ENCODE measurements at regions not wholly inside any gene's neighbourhood (a gene's known extent, or its start where the extent isn't known, plus 50 kb on each side); places are given as distances from the start of the nearest gene placed in this dataset.

- no peak for TF ChIP-seq CTCF (IDR thresholded peaks at IDR 0.05; ENCODE audit: borderline replicate concordance)
- no peak for DNase-seq
- Histone ChIP-seq H3K27ac (replicated peaks) (no peak overlapping the region), H3K27me3 (ENCODE audit: low read depth) (no peaks in the 10 kb centered on the region), H3K4me3 (no peak overlapping the region), H3K9me3 (replicated peaks) (no peaks in the 10 kb centered on the region), H3K36me3 (no peaks in the 10 kb centered on the region), H3K4me1 (no peaks in the 10 kb centered on the region)
- intact Hi-C loops (cut with micrococcal nuclease): no loop called here
These were observed 462.1 kb downstream of the C3orf38 start for GRCh38 chr3:88611826-88612326.

- no peaks in the 10 kb centered on the region for H3K36me3 ChIP-seq
- no peaks in the 10 kb centered on the region for H3K27me3 ChIP-seq (ENCODE audit: low read depth)
- no peak for DNase-seq
- no peaks in the 10 kb centered on the region for H3K4me1 ChIP-seq
- no peaks in the 10 kb centered on the region for H3K9me3 ChIP-seq (replicated peaks)
- intact Hi-C loops (cut with micrococcal nuclease): no loop called here
- H3K27ac ChIP-seq (replicated peaks): no peak overlapping the region
- TF ChIP-seq CTCF (IDR thresholded peaks at IDR 0.05; ENCODE audit: borderline replicate concordance): no peak
- H3K4me3 ChIP-seq: no peak overlapping the region
These were observed 466.7 kb downstream of the C3orf38 start for GRCh38 chr3:88616413-88616812.

GRCh38 chr3:88617283-88617682 lies 467.5 kb downstream of the C3orf38 start:
- TF ChIP-seq CTCF (IDR thresholded peaks at IDR 0.05; ENCODE audit: borderline replicate concordance): no peak
- no peak overlapping the region for H3K27ac ChIP-seq (replicated peaks)
- no peaks in the 10 kb centered on the region for H3K9me3 ChIP-seq (replicated peaks)
- intact Hi-C loops (cut with micrococcal nuclease): no loop called here
- no peak overlapping the region for H3K4me3 ChIP-seq
- H3K4me1 ChIP-seq: no peaks in the 10 kb centered on the region
- H3K36me3 ChIP-seq: no peaks in the 10 kb centered on the region
- no peak for DNase-seq
- no peaks in the 10 kb centered on the region for H3K27me3 ChIP-seq (ENCODE audit: low read depth)

- intact Hi-C loops (cut with micrococcal nuclease): no loop called here
- Histone ChIP-seq H3K27ac (replicated peaks) (no peak overlapping the region), H3K36me3 (no peaks in the 10 kb centered on the region), H3K27me3 (ENCODE audit: low read depth) (no peaks in the 10 kb centered on the region), H3K4me1 (no peaks in the 10 kb centered on the region), H3K9me3 (replicated peaks) (no peaks in the 10 kb centered on the region), H3K4me3 (no peak overlapping the region)
- no peak for TF ChIP-seq CTCF (IDR thresholded peaks at IDR 0.05; ENCODE audit: borderline replicate concordance)
- DNase-seq: no peak
These were observed 468.4 kb downstream of the C3orf38 start for GRCh38 chr3:88618021-88618645.

DNA sequence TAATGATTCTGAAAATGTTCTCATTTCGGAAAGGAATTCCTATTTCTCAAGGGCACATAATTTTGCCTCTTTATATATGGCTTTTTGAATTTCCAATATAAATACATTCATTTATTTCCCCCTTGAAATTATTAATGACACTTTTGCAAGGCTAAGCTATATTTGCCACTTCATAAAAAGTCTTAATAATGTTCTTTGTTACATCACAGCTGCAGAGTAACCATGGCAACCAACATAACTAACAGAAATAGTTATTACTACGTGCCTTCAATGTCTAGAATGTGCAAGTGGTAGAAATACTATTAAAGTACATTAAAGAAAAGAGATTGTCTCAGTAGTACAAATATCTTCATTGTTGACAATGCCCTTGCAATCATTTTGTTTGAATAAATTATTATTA lies 471.8 kb downstream of the C3orf38 start:
- intact Hi-C loops (cut with micrococcal nuclease): no loop called here
- Histone ChIP-seq H3K27me3 (ENCODE audit: low read depth) (no peaks in the 10 kb centered on the region), H3K4me1 (no peaks in the 10 kb centered on the region), H3K4me3 (no peak overlapping the region), H3K36me3 (no peaks in the 10 kb centered on the region), H3K9me3 (replicated peaks) (no peaks in the 10 kb centered on the region), H3K27ac (replicated peaks) (no peak overlapping the region)
- no peak for TF ChIP-seq CTCF (IDR thresholded peaks at IDR 0.05; ENCODE audit: borderline replicate concordance)
- DNase-seq: no peak
